ENCODE measurements at regions not wholly inside any gene's neighbourhood (a gene's known extent, or its start where the extent isn't known, plus 50 kb on each side); places are given as distances from the start of the nearest gene placed in this dataset.

DNA sequence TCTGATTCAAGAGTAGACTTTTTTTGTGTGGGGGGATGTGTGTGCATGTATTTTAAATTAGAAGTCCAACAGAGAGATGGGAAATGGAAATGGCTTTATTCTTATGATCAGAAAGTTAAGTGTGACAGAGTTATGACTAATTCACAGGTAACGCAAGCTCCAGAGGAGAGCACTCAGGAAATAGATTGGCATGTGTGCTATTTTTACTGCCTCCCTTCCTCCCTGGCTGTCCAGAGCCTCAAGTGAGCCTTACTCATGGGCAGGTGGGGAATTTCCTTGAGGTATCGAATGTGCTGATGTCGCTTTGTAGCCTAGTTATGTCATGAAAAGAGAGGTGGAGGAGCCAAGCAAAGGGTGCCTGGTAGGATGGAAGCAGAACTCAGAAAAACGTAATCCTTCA is 70.3 kb upstream of the BDNF start:
- DNase-seq (ENCODE audit: low read depth), result no peak

DNA sequence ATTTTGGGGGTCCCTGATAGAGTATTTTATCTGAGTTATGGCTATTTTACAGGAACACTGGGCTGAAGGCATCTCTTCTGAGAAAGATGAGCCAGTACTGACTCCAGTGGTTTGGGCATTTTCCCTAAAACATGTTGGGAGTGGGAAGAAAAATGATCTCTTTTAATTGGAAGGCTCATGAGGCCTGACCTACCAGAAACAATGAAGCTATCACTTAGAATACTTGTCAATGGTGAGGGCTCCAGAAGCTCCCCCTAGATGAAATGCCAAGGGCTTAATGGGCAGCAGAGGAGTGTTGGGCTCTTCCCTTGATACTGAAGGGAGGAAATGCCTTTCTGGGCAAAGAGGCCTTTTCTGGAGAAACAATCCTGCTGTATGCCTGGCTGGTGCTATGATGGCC is 63.5 kb upstream of the BDNF start:
- no peak for DNase-seq (ENCODE audit: low read depth)

DNA sequence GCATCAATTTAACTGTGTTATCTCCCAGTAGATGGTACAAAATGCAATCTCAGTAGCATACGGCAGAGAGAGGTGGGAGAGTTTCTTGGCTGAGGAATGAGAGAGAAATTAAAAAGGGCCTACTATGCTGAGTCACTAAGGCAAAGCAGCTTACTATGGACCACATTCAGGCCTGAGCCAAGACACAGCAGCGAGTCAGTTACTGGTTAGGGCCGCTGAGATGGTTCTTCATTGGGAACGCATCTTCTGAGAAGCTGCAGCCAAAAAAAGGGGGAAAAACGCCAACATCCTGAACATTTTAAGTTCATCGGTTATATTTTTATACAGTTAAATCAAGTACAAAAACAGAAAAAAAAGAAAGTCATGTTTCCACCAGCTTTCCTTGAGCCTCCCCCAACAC is 61.1 kb upstream of the BDNF start:
- DNase-seq (ENCODE audit: low read depth), result no peak

DNA sequence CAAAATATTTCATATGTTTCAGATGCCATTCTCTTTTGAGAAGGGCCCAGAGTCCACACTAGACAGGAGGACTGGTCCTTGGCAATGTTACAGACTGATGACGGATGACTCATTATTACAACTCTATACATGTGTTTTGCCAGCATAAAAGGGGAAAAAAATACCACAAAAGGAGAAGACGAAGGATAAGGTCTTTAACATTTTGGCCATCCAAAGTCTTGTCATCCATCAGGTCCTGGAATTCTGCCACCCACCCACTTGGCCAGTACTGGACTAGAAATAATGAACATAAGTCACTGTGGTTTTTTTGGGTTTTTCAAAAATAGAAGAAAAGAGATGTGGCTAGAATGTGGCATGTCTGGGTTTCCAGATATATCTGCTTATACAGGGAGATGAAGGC is 57.7 kb upstream of the BDNF start:
- DNase-seq (ENCODE audit: low read depth), result no peak

DNA sequence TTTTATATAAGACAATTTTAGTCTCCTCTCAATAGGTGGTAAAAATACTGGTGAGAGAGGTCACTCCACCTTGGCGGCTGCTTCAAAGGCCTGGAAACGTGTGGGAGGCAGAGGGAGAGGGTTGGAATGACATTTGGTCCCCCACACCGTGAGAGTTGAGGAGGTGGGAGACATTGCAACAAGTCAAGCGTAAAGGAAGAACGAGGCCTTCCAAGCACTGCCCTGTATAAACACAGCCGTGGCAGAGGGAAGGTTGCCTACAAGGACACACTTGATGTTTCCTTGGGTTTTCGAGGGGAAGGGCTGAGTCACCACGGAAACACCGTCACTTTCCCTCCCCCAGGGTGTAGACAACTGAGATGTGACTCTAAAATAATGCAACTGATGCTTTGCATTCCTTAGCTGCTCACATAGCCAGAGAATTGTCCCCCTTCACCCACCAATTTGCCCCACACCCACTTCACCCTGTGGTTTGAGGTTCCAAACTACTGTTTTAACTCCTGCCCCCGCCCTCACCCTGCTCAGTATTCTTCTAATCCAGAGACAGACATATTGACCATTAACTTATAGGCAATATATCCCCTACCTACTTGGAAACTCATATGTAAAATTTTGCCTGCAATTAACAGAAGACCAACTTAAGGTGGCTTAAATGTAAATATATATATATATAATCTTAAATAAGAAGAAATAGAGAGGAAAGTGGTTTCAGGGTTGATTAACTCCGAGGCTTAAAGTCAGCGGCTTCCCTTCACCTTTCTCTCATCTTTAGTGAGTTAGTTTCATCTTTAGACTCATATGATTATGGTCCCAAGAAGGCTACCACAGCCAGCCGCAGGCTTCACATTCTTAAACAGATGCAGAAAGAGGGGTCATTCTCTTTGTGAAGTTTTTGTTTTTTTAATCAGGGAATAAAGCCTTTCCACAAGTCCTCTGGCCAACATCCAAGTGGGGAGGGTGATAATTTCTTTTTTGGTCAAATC is 54.1 kb upstream of the BDNF start:
- no peak for DNase-seq (ENCODE audit: low read depth)
